ENCODE measurements at regions not wholly inside any gene's neighbourhood (a gene's known extent, or its start where the extent isn't known, plus 50 kb on each side); places are given as distances from the start of the nearest gene placed in this dataset.
"Not testable (repeated sequence)": the region's sequence is repeated elsewhere in the genome, so short reads cannot be mapped to it uniquely, and the experiment has no call there.

DNA sequence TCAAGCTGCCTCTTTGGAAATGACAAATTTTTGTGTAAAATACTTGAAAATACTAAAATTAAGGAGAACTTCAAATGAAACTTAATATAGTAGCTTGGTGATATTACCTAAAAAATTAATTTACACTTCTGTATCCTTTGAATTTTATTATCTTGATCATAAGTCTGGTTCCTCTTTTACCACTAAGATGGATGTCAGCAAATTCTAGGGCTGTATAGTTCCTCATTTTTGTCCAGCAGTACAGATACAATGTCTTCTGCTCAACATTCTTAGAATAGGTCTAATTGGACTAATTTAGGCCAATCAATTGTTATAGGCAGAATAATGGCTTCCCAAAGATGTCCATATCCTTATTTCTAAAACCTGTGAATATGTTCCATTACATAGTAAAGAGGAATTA lies 1298.0 kb upstream of the RAG2 start:
- Histone ChIP-seq H3K27ac (no peak overlapping the region), H3K4me3 (no peak overlapping the region), H3K4me1 (no peaks in the 10 kb centered on the region), H3K9me3 (peaks cover 5% of the 10 kb centered on the region), H3K27me3 (ENCODE audit: low read depth) (no peaks in the 10 kb centered on the region), H3K36me3 (no peaks in the 10 kb centered on the region)
- TF ChIP-seq, protein P1, sequence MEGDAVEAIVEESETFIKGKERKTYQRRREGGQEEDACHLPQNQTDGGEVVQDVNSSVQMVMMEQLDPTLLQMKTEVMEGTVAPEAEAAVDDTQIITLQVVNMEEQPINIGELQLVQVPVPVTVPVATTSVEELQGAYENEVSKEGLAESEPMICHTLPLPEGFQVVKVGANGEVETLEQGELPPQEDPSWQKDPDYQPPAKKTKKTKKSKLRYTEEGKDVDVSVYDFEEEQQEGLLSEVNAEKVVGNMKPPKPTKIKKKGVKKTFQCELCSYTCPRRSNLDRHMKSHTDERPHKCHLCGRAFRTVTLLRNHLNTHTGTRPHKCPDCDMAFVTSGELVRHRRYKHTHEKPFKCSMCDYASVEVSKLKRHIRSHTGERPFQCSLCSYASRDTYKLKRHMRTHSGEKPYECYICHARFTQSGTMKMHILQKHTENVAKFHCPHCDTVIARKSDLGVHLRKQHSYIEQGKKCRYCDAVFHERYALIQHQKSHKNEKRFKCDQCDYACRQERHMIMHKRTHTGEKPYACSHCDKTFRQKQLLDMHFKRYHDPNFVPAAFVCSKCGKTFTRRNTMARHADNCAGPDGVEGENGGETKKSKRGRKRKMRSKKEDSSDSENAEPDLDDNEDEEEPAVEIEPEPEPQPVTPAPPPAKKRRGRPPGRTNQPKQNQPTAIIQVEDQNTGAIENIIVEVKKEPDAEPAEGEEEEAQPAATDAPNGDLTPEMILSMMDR (IDR thresholded peaks at IDR 0.05), result no peak
- intact Hi-C loops (cut with DNase I), result no loop called here
- ATAC-seq (no peak), DNase-seq (no peak)

DNA sequence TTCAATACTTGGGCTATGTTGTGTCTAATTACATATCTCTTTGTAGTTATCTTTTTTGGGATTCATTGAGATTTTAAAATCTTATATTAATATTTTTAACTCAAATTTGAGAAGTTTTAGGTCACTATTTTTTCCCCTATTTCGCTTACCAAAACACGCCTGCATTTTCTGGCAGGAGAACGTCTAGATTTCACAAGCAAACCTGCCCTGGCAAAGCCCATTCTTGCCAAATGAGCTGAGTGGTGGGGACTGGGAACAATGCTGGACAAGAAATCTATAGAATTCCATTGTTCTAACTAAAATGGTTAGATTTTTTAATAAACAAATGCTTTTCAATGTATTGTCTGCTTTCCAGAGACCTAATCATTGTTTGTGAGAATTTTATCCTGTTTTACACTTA lies 1283.7 kb upstream of the RAG2 start:
- TF ChIP-seq, protein P1 (IDR thresholded peaks at IDR 0.05), result no peak
- no peak for ATAC-seq

DNA sequence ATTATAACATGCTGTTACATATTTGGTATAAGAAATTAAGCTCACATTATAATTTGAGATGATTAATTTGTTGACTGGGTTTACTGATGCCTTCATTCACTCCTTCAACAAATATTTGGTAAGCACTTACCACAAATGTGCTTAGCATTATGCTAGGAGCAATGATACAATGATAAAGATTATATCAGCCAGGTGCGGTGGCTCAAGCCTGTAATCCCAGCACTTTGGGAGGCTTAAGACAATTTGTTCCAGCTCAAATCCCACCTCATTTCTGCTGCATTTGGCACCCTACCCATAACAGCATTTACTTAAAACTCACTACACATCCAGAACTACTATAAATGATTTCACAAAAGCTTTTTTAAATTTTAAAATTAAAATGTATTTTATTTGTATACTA lies 1263.6 kb upstream of the RAG2 start:
- intact Hi-C loops (cut with DNase I), result no loop called here
- no peaks in the 10 kb centered on the region for H3K27me3 ChIP-seq (ENCODE audit: low read depth)
- H3K27ac ChIP-seq, result no peak overlapping the region
- H3K4me3 ChIP-seq, result no peak overlapping the region
- TF ChIP-seq, protein P1 (IDR thresholded peaks at IDR 0.05), result no peak
- H3K4me1 ChIP-seq, result no peaks in the 10 kb centered on the region
- no peaks in the 10 kb centered on the region for H3K9me3 ChIP-seq
- ATAC-seq (no peak), DNase-seq (no peak)
- no peaks in the 10 kb centered on the region for H3K36me3 ChIP-seq

More for the DNA sequence above, 1283.7 kb upstream of the RAG2 start:
- no peaks in the 10 kb centered on the region for H3K9me3 ChIP-seq
- no peaks in the 10 kb centered on the region for H3K4me1 ChIP-seq
- no peak overlapping the region for H3K27ac ChIP-seq
- H3K36me3 ChIP-seq, result no peaks in the 10 kb centered on the region
- intact Hi-C loops (cut with DNase I), result no loop called here
- no peak for DNase-seq
- H3K4me3 ChIP-seq, result no peak overlapping the region
- H3K27me3 ChIP-seq (ENCODE audit: low read depth), result no peaks in the 10 kb centered on the region

DNA sequence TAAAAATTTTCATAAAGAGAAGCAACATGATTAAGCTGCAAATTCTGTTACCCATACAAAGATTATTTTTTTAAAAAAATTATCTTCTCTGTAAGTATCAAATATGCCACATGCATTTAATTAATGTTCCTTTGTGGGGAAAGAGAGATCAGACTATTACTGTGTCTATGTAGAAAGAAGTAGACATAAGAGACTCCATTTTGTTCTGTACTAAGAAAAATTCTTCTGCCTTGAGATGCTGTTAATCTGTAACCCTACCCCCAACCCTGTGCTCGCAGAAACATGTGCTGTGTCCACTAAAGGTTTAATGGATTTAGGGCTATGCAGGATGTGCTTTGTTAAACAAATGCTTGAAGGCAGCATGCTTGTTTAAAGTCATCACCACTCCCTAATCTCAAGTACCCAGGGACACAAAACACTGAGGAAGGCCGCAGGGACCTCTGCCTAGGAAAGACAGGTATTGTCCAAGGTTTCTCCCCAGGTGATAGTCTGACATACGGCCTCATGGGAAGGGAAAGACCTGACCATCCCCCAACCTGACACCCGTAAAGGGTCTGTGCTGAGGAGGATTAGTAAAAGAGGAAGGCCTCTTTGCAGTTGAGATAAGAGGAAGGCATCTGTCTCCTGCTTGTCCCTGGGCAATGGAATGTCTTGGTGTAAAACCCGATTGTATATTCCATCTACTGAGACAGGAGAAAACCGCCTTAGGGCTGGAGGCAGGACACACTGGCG lies 1260.9 kb upstream of the RAG2 start:
- intact Hi-C loops (cut with DNase I), result not testable (repeated sequence)

DNA sequence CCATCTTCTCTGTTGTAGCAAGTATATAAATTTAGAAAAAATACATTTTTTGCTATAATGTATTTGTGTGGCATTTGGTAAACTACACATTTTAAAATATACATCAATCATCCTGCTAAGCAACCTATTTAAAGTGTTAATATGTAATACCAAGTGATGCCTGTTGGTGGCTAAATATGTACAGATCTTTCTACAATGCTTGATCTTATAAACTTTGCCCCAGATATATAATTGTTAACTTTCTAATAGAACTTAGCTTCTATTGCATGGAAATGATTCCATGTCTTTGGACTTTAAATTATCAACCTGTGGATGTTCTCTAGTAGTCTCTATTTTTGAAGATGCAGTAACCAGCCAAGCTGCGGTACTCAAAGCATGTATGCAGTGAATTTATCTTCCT lies 1260.4 kb upstream of the RAG2 start:
- ATAC-seq (no peak), DNase-seq (no peak)
- no peaks in the 10 kb centered on the region for H3K4me1 ChIP-seq
- H3K4me3 ChIP-seq, result no peak overlapping the region
- H3K9me3 ChIP-seq, result no peaks in the 10 kb centered on the region
- no peaks in the 10 kb centered on the region for H3K36me3 ChIP-seq
- H3K27me3 ChIP-seq (ENCODE audit: low read depth), result no peaks in the 10 kb centered on the region
- intact Hi-C loops (cut with DNase I), result no loop called here
- no peak overlapping the region for H3K27ac ChIP-seq
- TF ChIP-seq, protein P1 (IDR thresholded peaks at IDR 0.05), result no peak

More for the DNA sequence above, 1260.9 kb upstream of the RAG2 start:
- not testable (repeated sequence) for ATAC-seq; H3K27ac ChIP-seq; DNase-seq; H3K36me3 ChIP-seq; H3K9me3 ChIP-seq; H3K4me1 ChIP-seq; H3K4me3 ChIP-seq; H3K27me3 ChIP-seq (ENCODE audit: low read depth)

DNA sequence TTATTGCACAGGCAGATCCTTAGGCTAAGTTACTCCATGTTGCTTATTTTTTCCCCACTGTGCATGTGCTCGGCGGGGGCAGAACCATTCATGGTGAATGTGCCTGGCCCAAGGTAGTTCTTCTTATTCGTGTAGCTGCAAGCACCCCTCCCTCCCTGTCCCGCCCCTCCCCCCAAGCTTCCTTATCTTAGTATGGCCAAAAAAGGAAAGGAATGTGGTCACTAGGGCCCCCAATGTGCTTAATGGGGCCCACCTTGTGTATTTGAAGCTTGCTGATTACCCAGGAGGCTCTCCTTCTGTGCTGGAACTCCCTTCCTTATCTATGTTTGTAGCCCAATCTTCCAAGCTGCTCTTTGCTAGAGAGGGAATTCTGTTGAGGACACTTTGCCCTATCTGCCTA lies 1259.7 kb upstream of the RAG2 start:
- H3K4me3 ChIP-seq, result no peak overlapping the region
- H3K9me3 ChIP-seq, result no peaks in the 10 kb centered on the region
- TF ChIP-seq, protein P1 (IDR thresholded peaks at IDR 0.05), result no peak
- no peaks in the 10 kb centered on the region for H3K27me3 ChIP-seq (ENCODE audit: low read depth)
- intact Hi-C loops (cut with DNase I), result no loop called here
- H3K4me1 ChIP-seq, result no peaks in the 10 kb centered on the region
- DNase-seq (no peak), ATAC-seq (no peak)
- H3K36me3 ChIP-seq, result no peaks in the 10 kb centered on the region
- H3K27ac ChIP-seq, result no peak overlapping the region
